SK-N-SH (cell line): ENCODE measurements at regions not wholly inside any gene's neighbourhood (a gene's known extent, or its start where the extent isn't known, plus 50 kb on each side); places are given as distances from the start of the nearest gene placed in this dataset.

Source experiments
- FOXM1 ChIP-seq: IDR thresholded peaks from 2 replicates; pipeline ENCODE4 v1.4.0; 2012; ENCODE audit warnings: low read depth, mild to moderate bottlenecking
- TF ChIP-seq, protein P1 (sequence below): IDR thresholded peaks from 2 replicates; pipeline ENCODE4 v1.4.0; 2012; ENCODE audit warnings: low read depth
- TF ChIP-seq, protein P2 (sequence below): fragments of 200-600 bp; sonication (generic); IDR thresholded peaks from 2 replicates; pipeline ENCODE4 v1.6.1; 2017; ENCODE audit warnings: antibody characterized with exemption, mild to moderate bottlenecking, moderate library complexity

DNA sequence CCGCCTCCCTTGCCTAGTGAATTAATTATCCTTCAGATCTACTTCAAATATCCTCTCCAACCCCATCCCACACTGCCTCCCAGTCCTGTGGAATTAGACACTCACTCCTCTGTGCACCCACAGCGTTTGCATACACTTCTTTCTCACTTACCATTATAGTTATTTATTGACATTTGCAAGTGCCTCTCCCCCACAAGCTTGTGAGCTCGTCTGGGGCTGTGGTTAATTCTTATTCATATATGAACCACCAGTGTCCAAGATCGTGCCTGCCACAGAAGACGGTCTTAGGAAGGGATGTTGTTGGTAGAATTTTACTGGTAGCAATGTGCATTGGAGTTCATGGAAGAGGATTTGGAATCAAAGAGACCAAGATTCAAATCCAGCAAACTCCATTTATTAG is 68.1 kb upstream of the AOAH start:
- TF ChIP-seq, protein P1, sequence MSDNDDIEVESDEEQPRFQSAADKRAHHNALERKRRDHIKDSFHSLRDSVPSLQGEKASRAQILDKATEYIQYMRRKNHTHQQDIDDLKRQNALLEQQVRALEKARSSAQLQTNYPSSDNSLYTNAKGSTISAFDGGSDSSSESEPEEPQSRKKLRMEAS = no peak
- TF ChIP-seq, protein P2, sequence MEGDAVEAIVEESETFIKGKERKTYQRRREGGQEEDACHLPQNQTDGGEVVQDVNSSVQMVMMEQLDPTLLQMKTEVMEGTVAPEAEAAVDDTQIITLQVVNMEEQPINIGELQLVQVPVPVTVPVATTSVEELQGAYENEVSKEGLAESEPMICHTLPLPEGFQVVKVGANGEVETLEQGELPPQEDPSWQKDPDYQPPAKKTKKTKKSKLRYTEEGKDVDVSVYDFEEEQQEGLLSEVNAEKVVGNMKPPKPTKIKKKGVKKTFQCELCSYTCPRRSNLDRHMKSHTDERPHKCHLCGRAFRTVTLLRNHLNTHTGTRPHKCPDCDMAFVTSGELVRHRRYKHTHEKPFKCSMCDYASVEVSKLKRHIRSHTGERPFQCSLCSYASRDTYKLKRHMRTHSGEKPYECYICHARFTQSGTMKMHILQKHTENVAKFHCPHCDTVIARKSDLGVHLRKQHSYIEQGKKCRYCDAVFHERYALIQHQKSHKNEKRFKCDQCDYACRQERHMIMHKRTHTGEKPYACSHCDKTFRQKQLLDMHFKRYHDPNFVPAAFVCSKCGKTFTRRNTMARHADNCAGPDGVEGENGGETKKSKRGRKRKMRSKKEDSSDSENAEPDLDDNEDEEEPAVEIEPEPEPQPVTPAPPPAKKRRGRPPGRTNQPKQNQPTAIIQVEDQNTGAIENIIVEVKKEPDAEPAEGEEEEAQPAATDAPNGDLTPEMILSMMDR = no peak
- no peak for TF ChIP-seq FOXM1
